IgD-negative memory B cell (primary cell): ENCODE measurements at regions not wholly inside any gene's neighbourhood (a gene's known extent, or its start where the extent isn't known, plus 50 kb on each side); places are given as distances from the start of the nearest gene placed in this dataset.

ENCODE experiments used
- H3K27ac Mint-ChIP-seq, 3 donors: one replicate each; pipeline ENCODE4 v1.8.0; 2020 to 2022; ENCODE audit warnings: mild to moderate bottlenecking in 3 of 3, mixed read lengths in 3 of 3, moderate library complexity in 1 of 3
- H3K27me3 Mint-ChIP-seq: one replicate; pipeline ENCODE4 v1.8.0; 2021; ENCODE audit warnings: mixed read lengths
- H3K36me3 Mint-ChIP-seq: one replicate; pipeline ENCODE4 v1.8.0; 2020; ENCODE audit warnings: mild to moderate bottlenecking, mixed read lengths
- H3K4me1 Mint-ChIP-seq, 3 donors: one replicate each; pipeline ENCODE4 v1.8.0; 2020 to 2022; ENCODE audit warnings: mixed read lengths in 3 of 3, mild to moderate bottlenecking in 1 of 3
- H3K4me3 Mint-ChIP-seq, 4 donors: one replicate each; pipeline ENCODE4 v1.8.0; 2020 to 2022; ENCODE audit warnings: mild to moderate bottlenecking in 4 of 4, mixed read lengths in 4 of 4, moderate library complexity in 3 of 4
- H3K9me3 Mint-ChIP-seq, 3 donors: one replicate each; pipeline ENCODE4 v1.8.0; 2020 to 2021; ENCODE audit warnings: mixed read lengths in 3 of 3, mild to moderate bottlenecking in 1 of 3

DNA sequence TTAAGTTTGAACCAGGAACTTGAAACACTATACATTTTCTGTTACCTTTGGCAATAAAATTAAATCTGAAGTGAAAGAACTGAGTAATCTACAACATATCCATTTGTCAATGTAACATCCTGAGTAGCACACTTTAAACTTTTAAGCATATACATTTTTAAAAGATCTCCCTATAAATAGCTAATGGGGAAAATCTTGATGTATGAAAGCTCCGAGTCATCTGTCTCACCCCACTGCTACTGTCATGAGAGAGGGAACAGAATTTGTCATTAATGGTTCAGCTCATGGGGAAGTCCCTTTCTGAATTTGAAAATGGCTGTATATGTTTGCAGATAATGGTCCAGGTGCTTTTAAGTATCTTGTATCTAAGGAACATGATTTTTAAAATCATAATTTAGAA is 55.2 kb upstream of the NOX3 start:
- H3K4me1 Mint-ChIP-seq: no peaks in the 10 kb centered on the region
- no peak overlapping the region for H3K4me3 Mint-ChIP-seq
- no peaks in the 10 kb centered on the region for H3K36me3 Mint-ChIP-seq
- H3K9me3 Mint-ChIP-seq: no peaks in the 10 kb centered on the region
- peaks cover 3% of the 10 kb centered on the region for H3K27me3 Mint-ChIP-seq
- H3K27ac Mint-ChIP-seq: no peak overlapping the region

- Mint-ChIP-seq H3K27ac (no peak overlapping the region), H3K4me1 (no peaks in the 10 kb centered on the region), H3K27me3 (peaks cover 3% of the 10 kb centered on the region), H3K9me3 (no peaks in the 10 kb centered on the region), H3K36me3 (no peaks in the 10 kb centered on the region), H3K4me3 (no peak overlapping the region)
Measured at GRCh38 chr6:155509743-155510475, 54.3 kb upstream of the NOX3 start.

- Mint-ChIP-seq H3K36me3 (no peaks in the 10 kb centered on the region), H3K4me1 (no peaks in the 10 kb centered on the region), H3K9me3 (peaks cover 0 to 11% (median 10%) of the 10 kb centered on the region in 3 donors), H3K27me3 (peaks cover 3% of the 10 kb centered on the region), H3K4me3 (peak overlapping the region in 1 of 4 donors; percentile 17), H3K27ac (no peak overlapping the region)
Measured at GRCh38 chr6:155505608-155505989, 50.0 kb upstream of the NOX3 start.
